ENCODE measurements at regions not wholly inside any gene's neighbourhood (a gene's known extent, or its start where the extent isn't known, plus 50 kb on each side); places are given as distances from the start of the nearest gene placed in this dataset.

DNA sequence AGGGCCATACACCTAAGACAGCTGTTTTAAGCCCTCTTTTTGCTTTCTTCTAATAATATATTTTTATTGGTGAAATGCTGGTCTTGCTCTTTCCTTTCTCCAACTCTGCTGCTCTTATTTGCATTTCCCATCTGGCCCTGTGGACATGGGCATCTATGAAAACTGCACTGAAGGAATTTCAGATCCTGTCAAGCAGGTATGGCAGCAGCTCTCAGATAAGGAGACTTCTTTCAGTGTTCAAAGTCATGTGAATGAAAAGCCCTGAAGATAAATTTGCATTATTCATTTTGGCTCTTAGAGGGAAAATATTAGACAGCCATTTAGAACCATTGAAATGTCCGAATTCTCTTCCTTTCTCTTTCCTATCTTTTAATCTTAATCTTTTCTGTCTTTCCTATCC lies 668.0 kb upstream of the RIOK2 start:
- WGBS (ENCODE audit: low lambda C conversion rate, missing lambda C conversion rate): 78% methylated on average over 1 of the region's 1 CpG
- H3K36me3 ChIP-seq (replicated peaks; ENCODE audit: insufficient read depth, low read depth): no peaks in the 10 kb centered on the region
- no peak overlapping the region for H2AFZ ChIP-seq
- no peaks in the 10 kb centered on the region for H3K9me2 ChIP-seq (replicated peaks; ENCODE audit: insufficient read depth)
- no peaks in the 10 kb centered on the region for H3K4me1 ChIP-seq (ENCODE audit: insufficient read depth)
- no peaks in the 10 kb centered on the region for H3K9me3 ChIP-seq (ENCODE audit: low read depth)
- DNase-seq (ENCODE audit: low spot score): no peak
- H3K4me2 ChIP-seq: no peak overlapping the region
- H3K4me3 ChIP-seq: no peak overlapping the region
- no peaks in the 10 kb centered on the region for H3K27me3 ChIP-seq
- TF ChIP-seq EZH2 (IDR thresholded peaks at IDR 0.05; ENCODE audit: borderline replicate concordance) (no peak), EZH2phosphoT487 (IDR thresholded peaks at IDR 0.05; ENCODE audit: low read depth, severe bottlenecking, unreplicated experiment) (no peak)
- TF ChIP-seq, protein P1, sequence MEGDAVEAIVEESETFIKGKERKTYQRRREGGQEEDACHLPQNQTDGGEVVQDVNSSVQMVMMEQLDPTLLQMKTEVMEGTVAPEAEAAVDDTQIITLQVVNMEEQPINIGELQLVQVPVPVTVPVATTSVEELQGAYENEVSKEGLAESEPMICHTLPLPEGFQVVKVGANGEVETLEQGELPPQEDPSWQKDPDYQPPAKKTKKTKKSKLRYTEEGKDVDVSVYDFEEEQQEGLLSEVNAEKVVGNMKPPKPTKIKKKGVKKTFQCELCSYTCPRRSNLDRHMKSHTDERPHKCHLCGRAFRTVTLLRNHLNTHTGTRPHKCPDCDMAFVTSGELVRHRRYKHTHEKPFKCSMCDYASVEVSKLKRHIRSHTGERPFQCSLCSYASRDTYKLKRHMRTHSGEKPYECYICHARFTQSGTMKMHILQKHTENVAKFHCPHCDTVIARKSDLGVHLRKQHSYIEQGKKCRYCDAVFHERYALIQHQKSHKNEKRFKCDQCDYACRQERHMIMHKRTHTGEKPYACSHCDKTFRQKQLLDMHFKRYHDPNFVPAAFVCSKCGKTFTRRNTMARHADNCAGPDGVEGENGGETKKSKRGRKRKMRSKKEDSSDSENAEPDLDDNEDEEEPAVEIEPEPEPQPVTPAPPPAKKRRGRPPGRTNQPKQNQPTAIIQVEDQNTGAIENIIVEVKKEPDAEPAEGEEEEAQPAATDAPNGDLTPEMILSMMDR (IDR thresholded peaks at IDR 0.05; ENCODE audit: poor library complexity): no peak
- H3K79me2 ChIP-seq: no peaks in the 10 kb centered on the region
- H4K20me1 ChIP-seq (ENCODE audit: insufficient read depth, poor library complexity, severe bottlenecking): no peaks in the 10 kb centered on the region
- H3K27ac ChIP-seq: no peak overlapping the region

DNA sequence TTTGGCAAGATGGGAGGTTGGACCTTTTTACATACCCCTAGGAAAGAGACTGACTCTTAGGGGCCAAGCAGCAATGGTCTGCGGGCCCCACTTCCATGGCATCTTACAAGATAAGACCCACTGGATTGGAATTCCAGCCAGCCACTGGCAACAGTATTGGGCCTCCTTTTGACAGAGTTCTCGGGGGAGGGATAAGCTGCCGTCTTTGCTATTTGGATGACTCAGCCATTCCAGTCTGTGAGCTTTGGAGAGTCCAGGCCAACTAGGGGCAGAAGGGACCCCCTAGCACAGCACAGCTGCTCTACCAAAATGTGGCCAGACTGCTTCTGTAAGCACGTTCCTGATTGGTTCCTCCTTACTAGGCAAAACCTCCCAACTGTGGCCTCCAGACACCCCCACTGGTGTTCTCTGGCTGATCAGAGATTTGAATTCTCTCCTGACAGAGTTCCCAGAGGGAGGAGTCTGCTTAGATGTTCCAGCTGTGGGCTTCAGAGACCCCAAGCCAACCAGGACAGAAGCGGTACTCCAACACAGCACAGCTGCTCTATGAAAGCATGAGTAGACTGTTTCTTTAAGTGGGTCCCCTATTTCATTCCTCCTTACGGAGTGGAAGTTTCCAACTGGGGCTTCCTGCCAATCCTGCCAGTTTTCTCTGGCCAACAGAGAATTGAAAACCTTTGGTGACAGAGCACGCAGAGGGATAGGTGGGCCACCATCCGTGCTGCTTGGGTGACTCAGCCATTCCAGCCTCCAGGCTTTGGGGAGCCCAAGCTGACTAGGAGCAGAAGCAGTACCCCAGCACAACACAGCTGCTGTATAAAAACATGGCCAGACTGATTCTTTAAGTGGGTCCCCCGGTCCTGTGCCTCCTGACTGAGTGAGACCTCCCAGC lies 672.1 kb upstream of the RIOK2 start:
- TF ChIP-seq, protein P1 (IDR thresholded peaks at IDR 0.05; ENCODE audit: poor library complexity): no peak
- TF ChIP-seq EZH2phosphoT487 (IDR thresholded peaks at IDR 0.05; ENCODE audit: low read depth, severe bottlenecking, unreplicated experiment): no peak
- TF ChIP-seq EZH2 (IDR thresholded peaks at IDR 0.05; ENCODE audit: borderline replicate concordance): no peak
- Histone ChIP-seq H4K20me1 (ENCODE audit: insufficient read depth, poor library complexity, severe bottlenecking) (no peaks in the 10 kb centered on the region), H2AFZ (no peak overlapping the region), H3K79me2 (no peaks in the 10 kb centered on the region), H3K4me3 (no peak overlapping the region), H3K9me3 (ENCODE audit: low read depth) (no peaks in the 10 kb centered on the region), H3K9me2 (replicated peaks; ENCODE audit: insufficient read depth) (no peaks in the 10 kb centered on the region), H3K27ac (no peak overlapping the region), H3K4me1 (ENCODE audit: insufficient read depth) (no peaks in the 10 kb centered on the region), H3K27me3 (no peaks in the 10 kb centered on the region), H3K4me2 (no peak overlapping the region), H3K36me3 (replicated peaks; ENCODE audit: insufficient read depth, low read depth) (no peaks in the 10 kb centered on the region)
- peak; percentile 6 for DNase-seq (ENCODE audit: low spot score)
- 80% methylated on average over 9 of the region's 9 CpGs for WGBS (ENCODE audit: low lambda C conversion rate, missing lambda C conversion rate)

DNA sequence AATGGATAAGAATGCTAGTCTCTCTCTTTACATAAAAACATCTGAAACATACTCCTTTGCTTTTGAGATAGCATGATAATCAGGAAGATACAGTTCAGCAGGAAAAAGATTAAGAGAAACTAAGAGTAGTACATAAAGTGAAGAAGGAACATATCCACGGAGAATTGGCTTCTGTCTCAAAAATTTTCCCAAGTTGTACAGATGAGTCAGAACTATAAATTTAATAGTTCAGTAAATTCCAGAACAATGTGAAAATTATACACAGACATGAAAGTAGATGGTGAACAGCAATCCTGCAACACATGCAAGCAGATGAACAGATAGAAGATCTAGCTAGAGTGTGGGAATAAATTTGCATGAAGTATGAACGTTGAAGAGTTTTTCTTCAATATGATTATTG lies 691.4 kb upstream of the RIOK2 start:
- Histone ChIP-seq H3K27ac (no peak overlapping the region), H3K36me3 (replicated peaks; ENCODE audit: insufficient read depth, low read depth) (no peaks in the 10 kb centered on the region), H3K9me2 (replicated peaks; ENCODE audit: insufficient read depth) (no peaks in the 10 kb centered on the region), H3K4me1 (ENCODE audit: insufficient read depth) (no peaks in the 10 kb centered on the region), H4K20me1 (ENCODE audit: insufficient read depth, poor library complexity, severe bottlenecking) (no peaks in the 10 kb centered on the region), H3K79me2 (no peaks in the 10 kb centered on the region), H3K4me3 (no peak overlapping the region), H3K27me3 (no peaks in the 10 kb centered on the region), H3K4me2 (no peak overlapping the region), H3K9me3 (ENCODE audit: low read depth) (no peaks in the 10 kb centered on the region), H2AFZ (no peak overlapping the region)
- DNase-seq (ENCODE audit: low spot score): no peak
- TF ChIP-seq EZH2 (IDR thresholded peaks at IDR 0.05; ENCODE audit: borderline replicate concordance): no peak
- no peak for TF ChIP-seq EZH2phosphoT487 (IDR thresholded peaks at IDR 0.05; ENCODE audit: low read depth, severe bottlenecking, unreplicated experiment)
- TF ChIP-seq, protein P1 (IDR thresholded peaks at IDR 0.05; ENCODE audit: poor library complexity): no peak
- WGBS (ENCODE audit: low lambda C conversion rate, missing lambda C conversion rate): 87% methylated on average over 2 of the region's 2 CpGs
